PC-9 (cell line): ENCODE measurements at regions not wholly inside any gene's neighbourhood (a gene's known extent, or its start where the extent isn't known, plus 50 kb on each side); places are given as distances from the start of the nearest gene placed in this dataset.

Source experiments
- BruUV-seq: library from RNA; stranded (reverse); fragments of 400-500 nt; replicated peaks from 2 replicates; lab custom pipeline; 2021; lab: Mats Ljungman, UMichigan
- CTCF ChIA-PET: fragments of 300-600 bp; sonication (Branson Sonifier 250); formaldehyde crosslinking; loops from one replicate; lab custom pipeline; 2022; ENCODE audit warnings: antibody characterized with exemption; lab: Charles Lee
- POLR2A ChIA-PET: fragments of 300-600 bp; sonication (Branson Sonifier 250); formaldehyde crosslinking; loops from one replicate; lab custom pipeline; 2022; ENCODE audit warnings: antibody characterized with exemption; ENCODE audit not compliant: unreplicated experiment; lab: Charles Lee
- DNase-seq, 2 experiments: peaks; one replicate each; pipeline versions ENCODE4 v3.0.0 to v3.0.0-alpha.2; 2015 to 2022; ENCODE audit warnings: mixed read lengths in 1 of 2
- H2AFZ ChIP-seq: fragments of 200-600 bp; sonication (generic); 2 replicates; pipeline ENCODE4 v1.8.1; 2017; ENCODE audit warnings: antibody characterized with exemption
- H3F3A ChIP-seq: fragments of 200-600 bp; sonication (generic); 2 replicates; pipeline ENCODE4 v1.8.1; 2017; ENCODE audit warnings: antibody characterized with exemption, mild to moderate bottlenecking, low read depth; ENCODE audit not compliant: insufficient read depth
- H3K27ac ChIP-seq: fragments of 200-600 bp; sonication (generic); 2 replicates; pipeline ENCODE4 v1.6.1; 2016; ENCODE audit warnings: mixed run types
- H3K27me3 ChIP-seq: fragments of 200-600 bp; sonication (generic); 2 replicates; pipeline ENCODE4 v1.6.1; 2016; ENCODE audit warnings: low read depth, mixed run types; ENCODE audit not compliant: insufficient read depth
- H3K36me3 ChIP-seq: fragments of 200-600 bp; sonication (generic); 2 replicates; pipeline ENCODE4 v1.6.1; 2016; ENCODE audit warnings: low read depth, mixed run types
- H3K4me1 ChIP-seq: fragments of 200-600 bp; sonication (generic); replicated peaks from 2 replicates; pipeline ENCODE4 v1.6.1; 2016; ENCODE audit warnings: mixed run types; ENCODE audit not compliant: insufficient read depth
- H3K4me2 ChIP-seq: fragments of 200-600 bp; sonication (generic); 2 replicates; pipeline ENCODE4 v1.6.1; 2017; ENCODE audit warnings: mixed run types
- H3K4me3 ChIP-seq: fragments of 200-600 bp; sonication (generic); 2 replicates; pipeline ENCODE4 v1.6.1; 2016; ENCODE audit warnings: mixed run types
- H3K79me2 ChIP-seq: fragments of 200-600 bp; sonication (generic); 2 replicates; pipeline ENCODE4 v1.6.1; 2017; ENCODE audit warnings: low read depth, mixed run types
- H3K9me2 ChIP-seq: fragments of 200-600 bp; sonication (generic); 2 replicates; pipeline ENCODE4 v1.8.1; 2017; ENCODE audit warnings: mild to moderate bottlenecking; ENCODE audit not compliant: insufficient read depth
- H3K9me3 ChIP-seq: fragments of 200-600 bp; sonication (generic); 2 replicates; pipeline ENCODE4 v1.8.1; 2016; ENCODE audit warnings: low read depth; ENCODE audit not compliant: insufficient read depth
- H4K20me1 ChIP-seq: fragments of 200-600 bp; sonication (generic); 2 replicates; pipeline ENCODE4 v1.8.1; 2017; ENCODE audit not compliant: insufficient read depth
- CTCF ChIP-seq: fragments of 200-600 bp; sonication (generic); conservative IDR thresholded peaks from 2 replicates; pipeline ENCODE4 v1.6.1; 2017; ENCODE audit warnings: mixed run types, antibody characterized with exemption, mild to moderate bottlenecking, moderate library complexity
- EZH2 ChIP-seq: fragments of 200-600 bp; sonication (generic); IDR thresholded peaks from 2 replicates; pipeline ENCODE4 v1.8.0; 2017; ENCODE audit warnings: antibody characterized with exemption, low read depth
- intact Hi-C: fragments of 100-400 bp; cut with micrococcal nuclease; formaldehyde crosslinking; loops from one replicate; pipeline ENCODE4 v1.10.0; 2022; ENCODE audit not compliant: unreplicated experiment

GRCh38 chr22:47884200-47884599 lies 1121.8 kb downstream of the TBC1D22A start:
- no peak overlapping the region for H2AFZ ChIP-seq
- no peaks in the 10 kb centered on the region for H3K27me3 ChIP-seq
- peaks cover 12% of the 10 kb centered on the region for H3K4me1 ChIP-seq
- H3K27ac ChIP-seq: no peak overlapping the region
- no peak for DNase-seq
- ChIA-PET POLR2A (no interaction called here), CTCF (no interaction called here)
- no peak overlapping the region for H3K4me2 ChIP-seq
- intact Hi-C loops: no loop called here
- H3K9me3 ChIP-seq: no peaks in the 10 kb centered on the region
- H4K20me1 ChIP-seq: no peaks in the 10 kb centered on the region
- H3K9me2 ChIP-seq: no peaks in the 10 kb centered on the region
- TF ChIP-seq CTCF (no peak), EZH2 (no peak)
- no peak overlapping the region for H3K4me3 ChIP-seq
- no peaks in the 10 kb centered on the region for H3K36me3 ChIP-seq
- no peaks in the 10 kb centered on the region for H3F3A ChIP-seq
- no peaks in the 10 kb centered on the region for H3K79me2 ChIP-seq
- BruUV-seq: no TSS peak

- no peak overlapping the region for H2AFZ ChIP-seq
- H3K9me2 ChIP-seq: no peaks in the 10 kb centered on the region
- no peaks in the 10 kb centered on the region for H4K20me1 ChIP-seq
- H3F3A ChIP-seq: no peaks in the 10 kb centered on the region; the same call in 1 of the 2 replicates
- no peaks in the 10 kb centered on the region for H3K9me3 ChIP-seq
- H3K4me2 ChIP-seq: no peak overlapping the region
- H3K27me3 ChIP-seq: no peaks in the 10 kb centered on the region
- no peak overlapping the region for H3K27ac ChIP-seq
- BruUV-seq: no TSS peak
- intact Hi-C loops: no loop called here
- ChIA-PET CTCF (no interaction called here), POLR2A (no interaction called here)
- no peaks in the 10 kb centered on the region for H3K36me3 ChIP-seq
- H3K4me1 ChIP-seq: peaks cover 16% of the 10 kb centered on the region
- TF ChIP-seq CTCF: no peak
- TF ChIP-seq EZH2: no peak
- H3K4me3 ChIP-seq: no peak overlapping the region
- H3K79me2 ChIP-seq: no peaks in the 10 kb centered on the region
- no peak for DNase-seq
Measured at GRCh38 chr22:47883757-47884156, 1121.3 kb downstream of the TBC1D22A start.

- H3F3A ChIP-seq: no peaks in the 10 kb centered on the region; the same call in 1 of the 2 replicates
- 0 out of 2 replicates have a peak overlapping the region, but pooled peaks have one; percentile 3 for H3K27ac ChIP-seq
- H3K4me2 ChIP-seq: peak overlapping the region; percentile 60
- no peak for TF ChIP-seq CTCF
- no peak for TF ChIP-seq EZH2
- H3K36me3 ChIP-seq: no peaks in the 10 kb centered on the region
- no peaks in the 10 kb centered on the region for H3K9me2 ChIP-seq
- peaks cover 30% of the 10 kb centered on the region for H3K4me1 ChIP-seq
- ChIA-PET CTCF (no interaction called here), POLR2A (no interaction called here)
- BruUV-seq: no TSS peak
- H3K79me2 ChIP-seq: no peaks in the 10 kb centered on the region
- H3K9me3 ChIP-seq: no peaks in the 10 kb centered on the region
- H2AFZ ChIP-seq: no peak overlapping the region
- H3K4me3 ChIP-seq: no peak overlapping the region
- intact Hi-C loops: no loop called here
- DNase-seq: peak; percentile 61 to 67
- H4K20me1 ChIP-seq: no peaks in the 10 kb centered on the region
- H3K27me3 ChIP-seq: no peaks in the 10 kb centered on the region
Measured at GRCh38 chr22:47879346-47879745, 1116.9 kb downstream of the TBC1D22A start.
